ENCODE measurements at regions not wholly inside any gene's neighbourhood (a gene's known extent, or its start where the extent isn't known, plus 50 kb on each side); places are given as distances from the start of the nearest gene placed in this dataset.

- TF ChIP-seq MEF2A (IDR thresholded peaks at IDR 0.05; ENCODE audit: insufficient read depth, low read depth, low read length), result no peak
- no peak for TF ChIP-seq POLR2AphosphoS5 (IDR thresholded peaks at IDR 0.05; ENCODE audit: low read length)
- no peak for TF ChIP-seq POLR2A (IDR thresholded peaks at IDR 0.05; ENCODE audit: low read depth, low read length)
- no peak for TF ChIP-seq REST (IDR thresholded peaks at IDR 0.05; ENCODE audit: low read depth, low read length)
- no peak for TF ChIP-seq TAF1 (IDR thresholded peaks at IDR 0.05; ENCODE audit: borderline replicate concordance, low read depth, low read length)
- TF ChIP-seq CHD1 (IDR thresholded peaks at IDR 0.05; ENCODE audit: low read depth, low read length), result no peak
- TF ChIP-seq GATAD2B (conservative IDR thresholded peaks at IDR 0.05; ENCODE audit: low read depth), result no peak
- TF ChIP-seq RELA (IDR thresholded peaks at IDR 0.05; ENCODE audit: borderline replicate concordance, partially characterized antibody), result no peak
- no peak for TF ChIP-seq RB1 (IDR thresholded peaks at IDR 0.05; ENCODE audit: borderline replicate concordance)
- no peak for TF ChIP-seq DPF2 (IDR thresholded peaks at IDR 0.05)
Observed at GRCh38 chr15:31845791-31846190, 184.5 kb upstream of the CHRNA7 start.

Measured in GM12878 (cell line).